HCT116 (cell line): ENCODE measurements at regions not wholly inside any gene's neighbourhood (a gene's known extent, or its start where the extent isn't known, plus 50 kb on each side); places are given as distances from the start of the nearest gene placed in this dataset.

Experiments
- ATAC-seq: fragments of 200-7000 bp; cut with Tn5 transposase; 2 replicates; pipeline ENCODE4 v1.9.1; 2020; ENCODE audit warnings: mild to moderate bottlenecking, moderate library complexity
- BruUV-seq: library from RNA; stranded (reverse); fragments of 400-500 nt; replicated peaks from 2 replicates; lab custom pipeline; 2021; lab: Mats Ljungman, UMichigan
- CTCF ChIA-PET: fragments of 300-600 bp; sonication (Branson Sonifier 250); formaldehyde crosslinking; loops from one replicate; lab custom pipeline; 2021; ENCODE audit warnings: antibody characterized with exemption; lab: Charles Lee
- POLR2A ChIA-PET: fragments of 300-600, 350-600 bp; sonication (Branson Sonifier 250); formaldehyde crosslinking; loops from one replicate; lab custom pipeline; 2021; ENCODE audit warnings: antibody characterized with exemption; lab: Charles Lee
- RAD21 ChIA-PET, 2 experiments: fragments of 300-600 bp; sonication (Branson Sonifier 250); formaldehyde crosslinking; loops; one replicate each; lab custom pipeline; 2023; ENCODE audit warnings: low total read pairs in 2 of 2; ENCODE audit not compliant: uncharacterized antibody in 2 of 2, unreplicated experiment in 2 of 2, low non-redundant PET in 1 of 2; lab: Charles Lee
- DNase-seq: peaks from one replicate; pipeline ENCODE4 v3.0.0-alpha.2; 2010; ENCODE audit warnings: low read depth, low spot score
- H2AFZ ChIP-seq: fragments of 200-600 bp; shearing (Covaris generic), sonication (generic); 2 replicates; pipeline ENCODE4 v1.6.1; 2017; ENCODE audit warnings: low read depth, mixed run types, mixed read lengths, antibody characterized with exemption, low read length; ENCODE audit not compliant: poor library complexity, severe bottlenecking
- H3K27ac ChIP-seq: 2 replicates; pipeline ENCODE4 v1.5.1; 2012; ENCODE audit warnings: low read depth, low read length
- H3K27me3 ChIP-seq: fragments of 200-600 bp; sonication (generic); 2 replicates; pipeline ENCODE4 v1.6.1; 2016; ENCODE audit warnings: mixed run types, low read length, mixed read lengths; ENCODE audit not compliant: insufficient read depth
- H3K36me3 ChIP-seq, 2 experiments: fragments of 200-500 bp in 1 of 2; fragments of 200-600 bp in 1 of 2; sonication (Bioruptor generic) in 1 of 2; sonication (generic) in 1 of 2; 2 replicates each; pipeline versions ENCODE4 v1.5.1 to v1.6.1; 2014 to 2016; ENCODE audit warnings: low read length in 2 of 2, inconsistent platforms in 1 of 2, mixed read lengths in 1 of 2, mixed run types in 1 of 2; ENCODE audit not compliant: insufficient read depth in 2 of 2, control insufficient read depth in 1 of 2
- H3K4me1 ChIP-seq, 2 experiments: fragments of 200-600 bp in 1 of 2; sonication (generic) in 1 of 2; 2 replicates each; pipeline versions ENCODE4 v1.5.1 to v1.6.1; 2012 to 2017; ENCODE audit warnings: low read length in 2 of 2, inconsistent platforms in 1 of 2, mild to moderate bottlenecking in 1 of 2, mixed read lengths in 1 of 2, mixed run types in 1 of 2, moderate library complexity in 1 of 2; ENCODE audit not compliant: insufficient read depth in 2 of 2, control insufficient read depth in 1 of 2
- H3K4me2 ChIP-seq: fragments of 200-600 bp; sonication (generic); 2 replicates; pipeline ENCODE4 v1.6.1; 2017; ENCODE audit warnings: mixed run types, low read length, mixed read lengths
- H3K4me3 ChIP-seq, 2 experiments: fragments of 200-600 bp in 1 of 2; sonication (generic) in 1 of 2; replicated peaks in 1 of 2; 2 replicates each; pipeline ENCODE4 v1.5.1; 2011 to 2016; ENCODE audit warnings: low read length in 2 of 2, control low read depth in 1 of 2, low read depth in 1 of 2, mild to moderate bottlenecking in 1 of 2, mixed read lengths in 1 of 2, mixed run types in 1 of 2
- H3K79me2 ChIP-seq: fragments of 200-600 bp; sonication (generic); 2 replicates; pipeline ENCODE4 v1.6.1; 2017; ENCODE audit warnings: mild to moderate bottlenecking, mixed run types, low read length, moderate library complexity, mixed read lengths; ENCODE audit not compliant: insufficient read depth
- H3K9ac ChIP-seq: fragments of 200-600 bp; sonication (generic); 2 replicates; pipeline ENCODE4 v1.6.1; 2016; ENCODE audit warnings: low read length, mixed read lengths
- H3K9me2 ChIP-seq: fragments of 200-600 bp; sonication (generic), shearing (Covaris generic); 2 replicates; pipeline ENCODE4 v1.6.1; 2017; ENCODE audit warnings: mixed run types, mild to moderate bottlenecking, moderate library complexity; ENCODE audit not compliant: insufficient read depth
- H3K9me3 ChIP-seq, 2 experiments: fragments of 200-500 bp in 1 of 2; fragments of 200-600 bp in 1 of 2; sonication (Bioruptor generic) in 1 of 2; sonication (generic) in 1 of 2; 2 replicates each; pipeline ENCODE4 v1.6.1; 2014 to 2017; ENCODE audit warnings: low read length in 2 of 2, mixed read lengths in 2 of 2, inconsistent platforms in 1 of 2, low read depth in 1 of 2, mild to moderate bottlenecking in 1 of 2, mixed run types in 1 of 2, moderate library complexity in 1 of 2; ENCODE audit not compliant: control insufficient read depth in 1 of 2, insufficient read depth in 1 of 2
- H4K20me1 ChIP-seq: fragments of 200-600 bp; sonication (generic), shearing (Covaris generic); 2 replicates; pipeline ENCODE4 v1.6.1; 2017; ENCODE audit warnings: mixed run types, mild to moderate bottlenecking, moderate library complexity; ENCODE audit not compliant: insufficient read depth
- ATF3 ChIP-seq: IDR thresholded peaks from 2 replicates; pipeline ENCODE4 v1.6.1; 2012
- CEBPB ChIP-seq: IDR thresholded peaks from 2 replicates; pipeline ENCODE4 v1.6.1; 2012; ENCODE audit warnings: low read depth
- CTCF ChIP-seq, 3 experiments: fragments of 200-600 bp in 1 of 3; sonication (generic) in 1 of 3; IDR thresholded peaks in 2 of 3; conservative IDR thresholded peaks in 1 of 3; 2 replicates each; pipeline ENCODE4 v1.5.1; 2012 to 2017; ENCODE audit warnings: low read depth in 2 of 3, low read length in 2 of 3, antibody characterized with exemption in 1 of 3, borderline replicate concordance in 1 of 3, control low read depth in 1 of 3, mild to moderate bottlenecking in 1 of 3, mixed read lengths in 1 of 3, mixed run types in 1 of 3, moderate library complexity in 1 of 3; ENCODE audit not compliant: insufficient read depth in 1 of 3
- EGR1 ChIP-seq: IDR thresholded peaks from 2 replicates; pipeline ENCODE4 v1.6.1; 2012; ENCODE audit warnings: low read depth
- ELF1 ChIP-seq: IDR thresholded peaks from 2 replicates; pipeline ENCODE4 v1.6.1; 2012; ENCODE audit warnings: low read depth, borderline replicate concordance
- EZH2 ChIP-seq: fragments of 200-600 bp; sonication (generic); IDR thresholded peaks from 2 replicates; pipeline ENCODE4 v1.6.1; 2017; ENCODE audit warnings: antibody characterized with exemption, mixed run types
- FOSL1 ChIP-seq: IDR thresholded peaks from 2 replicates; pipeline ENCODE4 v1.6.1; 2012; ENCODE audit warnings: low read depth
- MAX ChIP-seq: IDR thresholded peaks from 2 replicates; pipeline ENCODE4 v1.6.1; 2012
- POLR2A ChIP-seq: IDR thresholded peaks from 2 replicates; pipeline ENCODE4 v1.7.0; 2011; ENCODE audit warnings: borderline replicate concordance; ENCODE audit not compliant: insufficient read depth, insufficient read length; ENCODE audit errors: extremely low read depth
- REST ChIP-seq: IDR thresholded peaks from 2 replicates; pipeline ENCODE4 v1.6.1; 2012; ENCODE audit warnings: low read depth
- SIN3A ChIP-seq: IDR thresholded peaks from 2 replicates; pipeline ENCODE4 v1.6.1; 2012; ENCODE audit warnings: low read depth
- SP1 ChIP-seq: IDR thresholded peaks from 2 replicates; pipeline ENCODE4 v1.6.1; 2012; ENCODE audit warnings: low read depth
- SRF ChIP-seq: IDR thresholded peaks from 2 replicates; pipeline ENCODE4 v1.6.1; 2012; ENCODE audit warnings: low read depth
- TCF7L2 ChIP-seq: IDR thresholded peaks from 2 replicates; pipeline ENCODE4 v1.7.0; 2011; ENCODE audit warnings: borderline replicate concordance, inconsistent platforms; ENCODE audit not compliant: insufficient read depth, insufficient read length; ENCODE audit errors: extremely low read depth
- YY1 ChIP-seq: IDR thresholded peaks from 2 replicates; pipeline ENCODE4 v1.6.1; 2011; ENCODE audit warnings: low read length, low read depth, moderate library complexity, mild to moderate bottlenecking; ENCODE audit not compliant: insufficient replicate concordance; ENCODE audit errors: extremely low read depth
- ZFX ChIP-seq: fragments of 450-650 bp; IDR thresholded peaks from 2 replicates; pipeline ENCODE4 v1.6.1; 2017
- ZNF274 ChIP-seq: fragments of 200-500 bp; sonication (Bioruptor generic); IDR thresholded peaks from 2 replicates; pipeline ENCODE4 v1.6.1; 2014; ENCODE audit warnings: mild to moderate bottlenecking, low read depth, low read length, inconsistent platforms
- intact Hi-C: fragments of 100-400 bp; cut with micrococcal nuclease; formaldehyde crosslinking; loops from 2 replicates; pipeline ENCODE4 v1.10.0; 2022

- no peak overlapping the region for H3K4me3 ChIP-seq
- intact Hi-C loops = no loop called here
- H3K4me2 ChIP-seq = no peak overlapping the region
- no peaks in the 10 kb centered on the region for H3K9me2 ChIP-seq
- no peaks in the 10 kb centered on the region for H3K9me3 ChIP-seq
- DNase-seq (no peak), ATAC-seq (no peak)
- H3K9ac ChIP-seq = no peak overlapping the region
- no peaks in the 10 kb centered on the region for H3K4me1 ChIP-seq
- H2AFZ ChIP-seq = no peak overlapping the region
- no peak for TF ChIP-seq CEBPB
- no peak for TF ChIP-seq EZH2
- no peak for TF ChIP-seq SRF
- TF ChIP-seq, all 23 proteins: peak for 0
- ChIA-PET RAD21 (no interaction called here), POLR2A (no interaction called here), CTCF (no interaction called here)
- Histone ChIP-seq H3K36me3 (no peaks in the 10 kb centered on the region), H3K79me2 (no peaks in the 10 kb centered on the region), H4K20me1 (no peaks in the 10 kb centered on the region), H3K27me3 (no peaks in the 10 kb centered on the region), H3K27ac (no peak overlapping the region)
- BruUV-seq = no TSS peak
These were observed 297.5 kb upstream of the DCAF8L1 start for GRCh38 chrX:28278726-28279125.

- RAD21 ChIA-PET = no interaction called here
- DNase-seq = no peak
- H3K9me3 ChIP-seq = no peaks in the 10 kb centered on the region
- H3K4me3 ChIP-seq = no peak overlapping the region
- intact Hi-C loops = no loop called here
- no peak for ATAC-seq
- no peak overlapping the region for H3K27ac ChIP-seq
- H3K9ac ChIP-seq = no peak overlapping the region
- no peaks in the 10 kb centered on the region for H3K27me3 ChIP-seq
- H2AFZ ChIP-seq = no peak overlapping the region
- BruUV-seq = no TSS peak
- H3K36me3 ChIP-seq = no peaks in the 10 kb centered on the region
- no peaks in the 10 kb centered on the region for H3K79me2 ChIP-seq
- CTCF ChIA-PET = no interaction called here
- H3K4me1 ChIP-seq = no peaks in the 10 kb centered on the region
- no peak overlapping the region for H3K4me2 ChIP-seq
- no peak for TF ChIP-seq MAX
- no peak for TF ChIP-seq SP1
- no peak for TF ChIP-seq CTCF (IDR thresholded peaks at IDR 0.05 in 2 of 3, conservative IDR thresholded peaks at IDR 0.05 in 1 of 3; ENCODE audit: borderline replicate concordance in 1 of 3, insufficient read depth in 1 of 3, low read depth in 2 of 3, low read length in 2 of 3)
- TF ChIP-seq POLR2A = no peak
- no peak for TF ChIP-seq TCF7L2
- no peak for TF ChIP-seq ZFX
- TF ChIP-seq SIN3A = no peak
- TF ChIP-seq REST = no peak
- TF ChIP-seq ZNF274 = no peak
- no peak for TF ChIP-seq YY1
- no peak for TF ChIP-seq ELF1
- TF ChIP-seq CEBPB = no peak
- no peak for TF ChIP-seq ATF3
- no peak for TF ChIP-seq SRF
- TF ChIP-seq FOSL1 = no peak
- no peak for TF ChIP-seq EZH2
- no peak for TF ChIP-seq EGR1
- no peaks in the 10 kb centered on the region for H3K9me2 ChIP-seq
- H4K20me1 ChIP-seq = no peaks in the 10 kb centered on the region
- POLR2A ChIA-PET = no interaction called here
These were observed 297.0 kb upstream of the DCAF8L1 start for GRCh38 chrX:28278251-28278650.
